ENCODE measurements at regions not wholly inside any gene's neighbourhood (a gene's known extent, or its start where the extent isn't known, plus 50 kb on each side); places are given as distances from the start of the nearest gene placed in this dataset.

DNA sequence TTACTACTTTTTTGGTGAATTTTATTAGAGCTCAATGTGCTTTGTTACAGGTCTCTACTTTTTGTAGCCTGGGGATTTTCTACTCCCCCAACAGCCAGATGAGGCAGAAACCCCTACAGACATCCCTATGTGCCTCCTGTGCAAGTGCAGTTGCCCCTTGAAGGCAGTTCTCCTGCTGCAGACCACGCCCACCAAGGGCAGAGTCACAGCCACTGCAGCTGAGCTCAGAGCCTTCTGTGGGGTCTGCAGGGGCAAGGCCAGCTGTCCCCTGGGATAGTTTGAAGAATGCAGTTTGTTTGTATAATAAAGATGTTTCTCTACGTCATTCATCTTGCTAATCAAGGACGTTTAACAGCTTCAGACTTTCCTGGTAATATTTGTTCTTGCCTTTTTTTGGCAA is 76.8 kb downstream of the NPAP1 start:
- Histone ChIP-seq H3K79me2 (ENCODE audit: insufficient read depth, low read depth, low read length) (no peaks in the 10 kb centered on the region), H3K4me3 (ENCODE audit: low read depth, low read length, poor library complexity, severe bottlenecking) (no peak overlapping the region), H2AFZ (ENCODE audit: low read length) (no peak overlapping the region), H3K4me1 (ENCODE audit: insufficient read depth, low read length, poor library complexity, severe bottlenecking) (no peaks in the 10 kb centered on the region), H3K36me3 (ENCODE audit: insufficient read depth, low read length) (no peaks in the 10 kb centered on the region), H3K4me2 (ENCODE audit: low read length) (no peak overlapping the region), H3K27ac (ENCODE audit: low read depth, low read length, poor library complexity, severe bottlenecking) (no peak overlapping the region), H3K9me2 (ENCODE audit: insufficient read depth, low read length) (no peaks in the 10 kb centered on the region), H3K9me3 (ENCODE audit: low read length) (no peaks in the 10 kb centered on the region), H4K20me1 (ENCODE audit: insufficient read depth, low read length) (no peaks in the 10 kb centered on the region)
- ChIA-PET POLR2A (interaction anchor here (0.9 kb wide), 1 partner anchor 32 kb away, joined by 3 read pairs; no protein-coding TSS in a partner anchor), CTCF (ENCODE audit: unreplicated experiment) (no interaction called here)
- intact Hi-C loops (cut with micrococcal nuclease; ENCODE audit: unreplicated experiment) = no loop called here
- DNase-seq (ENCODE audit: low spot score) = no peak
- no TSS peak for BruUV-seq (replicated peaks)
- no peak for TF ChIP-seq EZH2phosphoT487 (IDR thresholded peaks at IDR 0.05; ENCODE audit: borderline replicate concordance, low read depth, low read length)
- TF ChIP-seq, protein P1, sequence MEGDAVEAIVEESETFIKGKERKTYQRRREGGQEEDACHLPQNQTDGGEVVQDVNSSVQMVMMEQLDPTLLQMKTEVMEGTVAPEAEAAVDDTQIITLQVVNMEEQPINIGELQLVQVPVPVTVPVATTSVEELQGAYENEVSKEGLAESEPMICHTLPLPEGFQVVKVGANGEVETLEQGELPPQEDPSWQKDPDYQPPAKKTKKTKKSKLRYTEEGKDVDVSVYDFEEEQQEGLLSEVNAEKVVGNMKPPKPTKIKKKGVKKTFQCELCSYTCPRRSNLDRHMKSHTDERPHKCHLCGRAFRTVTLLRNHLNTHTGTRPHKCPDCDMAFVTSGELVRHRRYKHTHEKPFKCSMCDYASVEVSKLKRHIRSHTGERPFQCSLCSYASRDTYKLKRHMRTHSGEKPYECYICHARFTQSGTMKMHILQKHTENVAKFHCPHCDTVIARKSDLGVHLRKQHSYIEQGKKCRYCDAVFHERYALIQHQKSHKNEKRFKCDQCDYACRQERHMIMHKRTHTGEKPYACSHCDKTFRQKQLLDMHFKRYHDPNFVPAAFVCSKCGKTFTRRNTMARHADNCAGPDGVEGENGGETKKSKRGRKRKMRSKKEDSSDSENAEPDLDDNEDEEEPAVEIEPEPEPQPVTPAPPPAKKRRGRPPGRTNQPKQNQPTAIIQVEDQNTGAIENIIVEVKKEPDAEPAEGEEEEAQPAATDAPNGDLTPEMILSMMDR (conservative IDR thresholded peaks at IDR 0.05; ENCODE audit: low read length) = no peak

DNA sequence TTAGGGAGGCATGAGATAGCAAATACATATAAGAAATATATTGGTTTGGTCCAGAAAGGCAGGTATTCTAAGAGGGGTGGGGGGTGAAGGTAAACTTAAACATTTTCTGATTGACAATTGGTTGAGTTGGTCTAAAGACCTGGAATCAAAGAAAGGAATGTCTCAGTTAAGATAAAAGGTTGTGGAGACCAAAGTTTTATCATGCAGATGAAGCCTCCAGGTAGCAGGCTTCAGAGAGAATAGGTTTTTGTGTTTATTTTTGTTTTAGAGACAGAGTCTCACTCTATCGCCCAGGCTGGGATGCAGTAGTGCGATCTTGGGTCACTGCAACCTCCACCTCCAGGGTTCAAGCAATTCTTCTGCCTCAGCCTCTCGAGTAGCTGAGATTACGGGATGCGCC is 80.5 kb downstream of the NPAP1 start:
- no peak for DNase-seq (ENCODE audit: low spot score)
- no peak overlapping the region for H2AFZ ChIP-seq (ENCODE audit: low read length)
- H3K79me2 ChIP-seq (ENCODE audit: insufficient read depth, low read depth, low read length) = no peaks in the 10 kb centered on the region
- POLR2A ChIA-PET = no interaction called here
- no peak overlapping the region for H3K27ac ChIP-seq (ENCODE audit: low read depth, low read length, poor library complexity, severe bottlenecking)
- intact Hi-C loops (cut with micrococcal nuclease; ENCODE audit: unreplicated experiment) = no loop called here
- H3K4me3 ChIP-seq (ENCODE audit: low read depth, low read length, poor library complexity, severe bottlenecking) = no peak overlapping the region
- BruUV-seq (replicated peaks) = no TSS peak
- CTCF ChIA-PET (ENCODE audit: unreplicated experiment) = no interaction called here
- no peak for TF ChIP-seq EZH2phosphoT487 (IDR thresholded peaks at IDR 0.05; ENCODE audit: borderline replicate concordance, low read depth, low read length)
- TF ChIP-seq, protein P1 (conservative IDR thresholded peaks at IDR 0.05; ENCODE audit: low read length) = no peak
- no peaks in the 10 kb centered on the region for H3K9me3 ChIP-seq (ENCODE audit: low read length)
- no peaks in the 10 kb centered on the region for H3K4me1 ChIP-seq (ENCODE audit: insufficient read depth, low read length, poor library complexity, severe bottlenecking)
- H3K36me3 ChIP-seq (ENCODE audit: insufficient read depth, low read length) = no peaks in the 10 kb centered on the region
- no peak overlapping the region for H3K4me2 ChIP-seq (ENCODE audit: low read length)
- no peaks in the 10 kb centered on the region for H4K20me1 ChIP-seq (ENCODE audit: insufficient read depth, low read length)
- no peaks in the 10 kb centered on the region for H3K9me2 ChIP-seq (ENCODE audit: insufficient read depth, low read length)

DNA sequence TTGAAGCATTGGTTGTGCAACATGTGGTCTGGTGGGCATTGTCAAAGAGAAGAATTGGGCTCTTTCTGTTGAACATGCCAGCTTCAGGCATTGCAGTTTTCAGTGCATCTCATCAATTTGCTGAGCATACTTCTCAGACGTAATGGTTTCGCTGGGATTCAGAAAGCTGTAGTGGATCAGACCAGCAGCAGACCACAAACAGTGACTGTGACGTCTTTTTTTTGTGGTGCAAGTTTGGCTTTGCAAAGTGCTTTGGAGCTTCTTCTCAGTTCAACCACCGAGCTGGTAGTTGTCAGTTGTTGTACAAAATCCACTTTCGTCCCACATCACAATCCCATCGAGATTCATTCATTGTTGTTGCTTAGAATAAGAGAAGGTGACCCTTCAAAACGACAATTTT is 84.5 kb downstream of the NPAP1 start:
- Histone ChIP-seq H3K27ac (ENCODE audit: low read depth, low read length, poor library complexity, severe bottlenecking) (no peak overlapping the region), H3K9me3 (ENCODE audit: low read length) (no peaks in the 10 kb centered on the region), H3K4me2 (ENCODE audit: low read length) (no peak overlapping the region), H3K4me3 (ENCODE audit: low read depth, low read length, poor library complexity, severe bottlenecking) (no peak overlapping the region), H4K20me1 (ENCODE audit: insufficient read depth, low read length) (no peaks in the 10 kb centered on the region), H3K79me2 (ENCODE audit: insufficient read depth, low read depth, low read length) (no peaks in the 10 kb centered on the region), H3K4me1 (ENCODE audit: insufficient read depth, low read length, poor library complexity, severe bottlenecking) (no peaks in the 10 kb centered on the region), H3K36me3 (ENCODE audit: insufficient read depth, low read length) (no peaks in the 10 kb centered on the region), H2AFZ (ENCODE audit: low read length) (no peak overlapping the region), H3K9me2 (ENCODE audit: insufficient read depth, low read length) (no peaks in the 10 kb centered on the region)
- no TSS peak for BruUV-seq (replicated peaks)
- ChIA-PET POLR2A (interaction anchor here (0.6 kb wide), 1 partner anchor 56 kb away, joined by 4 read pairs; no protein-coding TSS in a partner anchor), CTCF (ENCODE audit: unreplicated experiment) (no interaction called here)
- intact Hi-C loops (cut with micrococcal nuclease; ENCODE audit: unreplicated experiment) = no loop called here
- TF ChIP-seq EZH2phosphoT487 (IDR thresholded peaks at IDR 0.05; ENCODE audit: borderline replicate concordance, low read depth, low read length) = no peak
- TF ChIP-seq, protein P1 (conservative IDR thresholded peaks at IDR 0.05; ENCODE audit: low read length) = no peak
- no peak for DNase-seq (ENCODE audit: low spot score)
